Stimulated activated CD4-positive, alpha-beta T cell treated with anti-CD3 and anti-CD28 coated beads, Interleukin-12 subunit alpha, Interleukin-12 subunit beta, amount 100 ng/mL, for 48 hours (primary cell): ENCODE measurements at regions not wholly inside any gene's neighbourhood (a gene's known extent, or its start where the extent isn't known, plus 50 kb on each side); places are given as distances from the start of the nearest gene placed in this dataset.

ENCODE experiments used
- DNase-seq, 3 donors: peaks; one replicate each; pipeline ENCODE4 v3.0.0-alpha.2; 2020; ENCODE audit warnings: low read depth in 2 of 3, low spot score in 1 of 3

DNA sequence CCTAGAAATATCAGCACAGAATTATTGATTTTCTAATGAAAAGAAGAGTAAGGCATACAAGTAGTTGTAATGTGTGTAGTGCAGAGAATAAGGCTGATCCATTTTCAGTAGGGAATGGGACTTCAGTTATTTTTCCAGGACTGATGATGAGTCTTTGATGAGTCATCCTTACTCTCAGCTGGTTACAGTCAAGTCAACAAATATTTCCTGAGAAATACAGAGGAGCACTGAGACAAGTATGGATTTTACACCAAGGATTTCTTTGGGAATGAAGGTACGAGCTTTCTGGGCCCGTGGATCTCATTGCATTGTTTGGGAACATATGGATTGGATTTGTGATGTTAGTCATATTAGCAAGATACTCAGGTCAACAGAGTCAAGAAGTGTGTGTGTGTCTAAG, 502.7 kb downstream of the FGF9 start:
- no peak for DNase-seq

DNA sequence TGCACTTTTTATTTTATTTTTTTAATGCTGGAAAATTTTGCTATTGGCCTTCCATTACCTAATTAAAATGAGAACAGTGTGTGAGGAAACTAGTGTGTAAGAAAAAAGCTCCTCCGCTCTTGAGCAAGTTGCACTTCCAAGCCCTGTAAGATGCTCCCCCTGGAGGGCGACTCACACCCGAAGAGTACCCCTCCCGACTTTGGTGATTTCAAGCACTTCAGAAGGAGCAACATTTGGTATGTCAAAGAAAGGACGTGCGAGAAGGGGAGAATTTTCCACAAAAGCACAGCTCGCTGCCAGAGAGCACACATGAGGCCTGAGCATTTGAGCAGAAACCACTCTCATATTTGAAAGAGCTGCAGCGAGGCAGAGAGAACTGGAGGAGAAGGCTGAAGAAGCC, 504.4 kb downstream of the FGF9 start:
- no peak for DNase-seq

DNA sequence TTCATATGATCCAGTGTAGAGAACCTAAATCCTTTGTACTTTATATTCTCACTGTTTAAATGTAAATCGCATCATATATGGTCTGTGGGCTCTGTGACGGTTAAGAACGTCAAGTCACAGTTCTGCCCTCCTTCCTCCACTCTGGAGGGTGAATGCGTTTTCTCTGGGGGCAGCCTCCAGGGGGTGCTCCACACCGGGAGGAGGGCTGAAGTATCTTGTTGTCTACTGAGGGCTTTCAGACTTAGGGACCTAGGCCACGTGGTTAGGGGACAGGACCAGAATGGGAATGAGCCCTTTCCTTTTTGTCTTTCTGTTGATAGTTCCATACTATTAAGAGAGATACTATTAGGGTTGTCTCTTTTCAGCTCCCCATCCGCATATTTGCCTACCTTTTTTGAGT, 504.9 kb downstream of the FGF9 start:
- DNase-seq, result no peak

DNA sequence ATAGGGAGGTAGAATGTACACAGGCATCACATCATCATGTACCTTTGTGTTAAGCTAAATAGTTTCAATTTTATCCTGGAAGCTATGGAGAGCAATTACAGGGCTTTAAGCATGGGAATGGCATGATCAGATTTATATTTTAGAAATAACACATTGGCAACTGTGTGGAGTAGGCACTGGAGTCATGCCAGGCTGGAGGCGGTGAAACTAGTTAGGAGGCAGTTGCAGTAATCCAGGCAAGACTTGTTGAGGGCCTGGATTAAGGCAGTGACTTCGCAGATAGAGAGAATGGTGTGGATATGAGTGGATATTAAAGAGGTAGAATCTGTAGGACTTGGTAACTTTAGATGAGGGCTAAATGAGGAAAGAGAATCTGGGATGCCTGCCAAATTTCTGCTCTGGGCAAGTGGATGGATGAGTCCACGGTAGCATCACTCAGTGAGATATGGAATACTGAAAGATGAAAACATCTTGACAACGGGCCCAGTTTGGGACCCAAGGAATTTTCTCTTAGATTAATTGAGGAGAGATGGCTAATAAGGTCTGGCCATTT, 506.2 kb downstream of the FGF9 start:
- no peak for DNase-seq

DNA sequence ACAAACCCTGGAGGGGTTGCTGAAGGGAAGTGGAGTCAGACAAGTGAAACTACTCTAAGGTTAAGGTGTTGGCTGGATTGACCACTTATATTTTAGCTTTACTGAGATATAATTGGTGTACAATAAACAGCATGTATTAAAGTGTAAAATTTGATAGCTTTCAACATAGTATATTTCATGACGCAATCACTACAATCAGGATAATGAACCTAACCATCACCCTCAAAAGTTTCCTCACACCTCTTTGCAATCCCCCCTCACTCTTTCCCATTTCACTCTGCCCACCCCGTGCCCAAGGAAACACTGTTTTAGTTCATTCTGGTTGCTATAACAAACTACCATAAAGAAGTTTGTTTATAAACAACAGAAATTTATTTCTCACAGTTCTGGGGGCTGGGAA, 508.0 kb downstream of the FGF9 start:
- no peak for DNase-seq

DNA sequence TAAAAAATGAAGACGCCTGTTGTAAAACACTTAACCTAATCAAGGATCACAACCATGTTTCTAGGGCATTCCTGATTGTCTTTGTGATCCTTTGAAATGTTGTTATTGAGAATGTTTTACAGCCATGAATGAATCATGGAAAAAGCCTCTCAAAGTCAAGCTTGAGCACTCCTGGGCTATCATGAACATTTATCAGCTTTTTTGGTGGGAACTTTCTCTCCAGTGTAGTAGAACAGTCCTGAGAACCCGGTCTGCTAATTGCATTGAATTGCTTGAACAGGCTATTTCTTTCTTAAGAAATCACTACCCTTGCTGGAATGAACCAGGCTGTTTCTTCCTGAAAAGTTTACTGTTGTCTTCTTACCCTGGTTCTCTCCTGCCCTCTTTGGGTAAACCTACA, 516.5 kb downstream of the FGF9 start:
- no peak for DNase-seq

DNA sequence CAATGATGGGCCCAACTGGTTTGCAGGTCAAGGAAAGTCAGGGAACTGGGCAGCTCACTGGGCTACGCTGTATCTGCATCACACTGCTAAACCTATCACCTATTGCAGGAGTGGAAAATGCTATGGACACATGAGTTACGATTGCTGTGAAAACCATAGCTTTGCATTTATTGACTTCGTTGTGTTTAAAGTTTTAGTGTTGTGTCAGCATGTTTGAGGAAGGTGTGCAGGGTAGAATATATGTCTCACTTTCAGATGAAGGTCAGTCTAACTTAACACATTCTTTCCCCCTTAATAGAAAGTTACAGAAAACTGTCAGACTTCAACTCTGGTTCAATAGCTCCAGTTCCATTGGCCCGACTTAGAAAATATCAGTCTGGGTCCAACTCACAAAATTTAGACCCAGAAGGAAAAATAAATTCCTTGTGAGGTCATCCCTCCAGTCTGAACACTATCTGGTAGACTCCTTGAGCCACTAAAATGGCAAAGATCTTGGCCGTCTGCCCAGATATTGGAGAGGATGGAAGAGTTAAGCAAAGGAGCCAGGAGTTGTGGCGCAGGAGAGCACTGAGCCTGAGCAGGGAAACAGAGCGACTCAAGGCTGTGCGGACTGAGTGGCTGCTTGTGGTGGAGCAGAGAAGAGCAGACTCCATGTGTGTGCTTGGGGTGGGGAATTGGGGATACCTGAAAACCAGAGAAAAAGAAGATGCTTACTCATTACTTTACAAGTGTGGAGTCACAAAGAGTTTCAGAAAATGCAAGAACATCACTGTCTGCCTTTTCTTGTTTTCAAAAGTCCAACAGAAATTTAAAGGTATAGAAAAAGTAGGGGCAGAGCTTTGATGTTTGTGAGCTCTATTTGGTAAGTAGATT, 518.5 kb downstream of the FGF9 start:
- DNase-seq, result no peak

DNA sequence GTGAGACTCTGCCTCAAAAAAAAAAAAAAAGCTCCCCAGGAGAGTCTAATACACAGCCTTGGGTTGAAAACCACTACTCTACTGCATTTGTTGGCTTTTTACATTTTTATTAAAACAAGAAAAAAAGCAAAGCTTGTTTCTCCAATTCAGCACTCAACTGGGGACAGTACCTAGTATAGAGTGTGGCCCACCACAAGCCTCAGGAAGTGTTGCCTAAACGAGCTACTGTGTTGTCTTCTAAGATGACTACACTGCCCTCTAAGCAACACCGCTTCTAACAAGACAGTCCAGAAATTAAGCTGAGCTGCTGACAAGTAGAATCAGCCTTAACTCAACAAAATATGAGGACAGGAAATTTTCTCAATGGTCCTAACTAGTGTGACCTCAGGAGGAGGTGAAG, 522.2 kb downstream of the FGF9 start:
- DNase-seq, result no peak

DNA sequence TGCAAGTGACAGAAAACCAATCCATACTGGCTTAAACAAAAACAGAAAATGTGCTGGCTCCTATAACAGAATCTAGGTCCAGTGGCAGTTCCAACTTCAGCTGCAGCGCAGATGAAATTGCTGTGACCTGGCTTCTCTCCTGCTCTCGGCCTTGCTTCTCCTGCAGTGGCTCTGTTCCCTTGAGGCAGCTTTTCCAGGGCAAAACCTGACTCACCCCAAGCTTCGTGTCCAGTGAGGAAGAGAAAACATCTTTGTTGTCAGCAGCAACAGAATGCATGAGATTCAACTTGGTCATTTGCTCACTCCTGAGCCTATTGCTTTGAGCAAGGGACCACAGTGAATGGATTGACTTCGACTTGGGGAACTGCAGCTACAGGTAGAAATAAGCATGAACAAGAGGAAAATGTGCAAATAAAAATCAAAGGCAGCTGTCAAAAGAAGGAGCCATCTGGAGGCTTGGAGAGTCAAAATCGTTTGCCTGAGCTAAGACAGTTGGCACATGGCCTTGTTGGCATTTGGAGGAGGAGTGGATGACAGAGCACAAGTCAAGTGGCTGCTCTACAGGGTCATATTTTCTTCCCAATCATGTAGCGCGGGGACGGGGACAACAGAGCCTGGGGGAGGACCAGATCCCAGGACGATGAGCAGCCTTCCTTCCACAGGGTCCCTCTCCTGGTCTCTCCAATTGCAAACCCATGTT, 523.4 kb downstream of the FGF9 start:
- no peak for DNase-seq

DNA sequence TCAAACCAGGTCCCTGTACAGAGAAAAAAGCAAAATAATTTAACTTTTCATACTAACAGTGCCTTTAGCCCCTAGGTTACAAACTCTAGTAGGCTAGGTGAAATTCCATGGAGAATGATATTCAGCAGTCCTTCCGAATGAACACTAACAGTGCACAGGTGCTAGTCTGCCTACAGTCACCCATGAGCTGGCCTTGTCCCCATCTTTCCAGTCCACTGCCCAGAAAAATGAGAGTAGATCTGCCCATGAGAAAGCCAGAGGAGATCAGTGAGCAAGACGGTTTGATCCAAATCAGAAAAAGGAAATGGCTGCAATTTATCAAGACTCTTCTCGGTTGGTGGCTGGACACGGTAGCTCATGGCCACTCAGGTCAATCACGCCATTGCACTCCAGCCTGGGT, 524.9 kb downstream of the FGF9 start:
- DNase-seq, result no peak

DNA sequence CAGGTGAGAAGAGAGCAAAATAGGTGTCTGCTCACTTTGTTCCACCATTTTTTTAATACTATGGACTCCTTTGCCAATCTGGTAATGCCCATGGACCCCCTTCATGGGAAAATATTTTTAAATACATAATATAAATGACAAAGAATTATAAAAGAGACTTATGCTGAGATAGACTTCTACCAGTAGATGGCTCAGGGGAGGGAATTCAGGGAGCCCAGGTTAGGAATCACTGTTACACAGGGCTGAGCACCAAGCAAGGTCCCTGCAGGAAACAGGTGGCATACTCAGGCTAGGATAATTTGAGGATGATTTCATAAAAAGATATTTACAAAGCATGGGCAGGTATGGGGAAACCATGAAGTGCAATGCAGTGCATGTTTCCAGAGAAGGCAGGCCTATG, 525.9 kb downstream of the FGF9 start:
- DNase-seq, result no peak

DNA sequence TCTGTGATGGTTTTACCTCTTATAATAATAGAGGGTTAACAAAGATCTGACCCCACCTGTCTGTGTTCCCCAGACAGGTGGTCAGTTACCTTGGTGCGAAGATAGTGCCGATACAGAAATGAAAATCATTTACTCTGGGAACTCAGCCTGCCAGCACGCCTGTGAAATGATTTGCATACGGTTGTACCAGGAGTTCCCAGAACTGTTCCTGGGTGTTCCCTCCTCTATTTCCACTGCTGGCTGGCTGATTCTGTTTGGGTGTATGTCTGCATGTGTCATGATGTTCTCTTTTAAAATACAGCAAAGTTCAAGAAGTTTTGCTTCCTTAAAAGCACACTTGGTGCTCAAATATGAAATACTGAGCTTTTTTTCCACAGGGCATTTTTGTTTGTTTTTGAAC, 527.1 kb downstream of the FGF9 start:
- DNase-seq, result no peak

DNA sequence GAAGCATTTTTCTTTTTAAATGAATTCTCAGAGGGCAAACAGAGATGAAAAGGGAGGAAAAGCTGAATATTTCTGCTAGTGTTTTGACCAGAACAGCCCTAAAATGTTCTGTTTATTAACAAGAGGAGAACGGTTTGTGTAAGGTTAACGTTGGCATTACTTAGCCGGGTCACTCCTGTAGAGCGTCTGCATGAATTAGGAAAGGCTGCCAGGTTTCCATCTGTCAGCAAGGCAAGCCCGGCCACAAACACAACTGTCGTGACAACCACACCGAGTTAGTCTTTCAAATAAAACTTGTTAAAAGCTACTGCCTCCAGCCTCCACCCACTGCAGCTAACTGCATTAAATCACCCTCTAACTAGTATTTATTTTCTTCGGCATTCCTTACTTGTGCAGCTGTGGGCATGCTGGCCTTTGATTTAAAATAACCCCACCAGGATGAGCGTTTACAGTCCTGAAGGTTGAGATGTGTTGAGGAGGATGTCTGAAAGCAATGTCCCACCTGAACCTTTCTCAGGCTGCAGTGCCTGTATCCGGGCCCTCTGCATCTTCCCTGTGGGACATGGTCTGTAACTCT, 527.9 kb downstream of the FGF9 start:
- no peak for DNase-seq

DNA sequence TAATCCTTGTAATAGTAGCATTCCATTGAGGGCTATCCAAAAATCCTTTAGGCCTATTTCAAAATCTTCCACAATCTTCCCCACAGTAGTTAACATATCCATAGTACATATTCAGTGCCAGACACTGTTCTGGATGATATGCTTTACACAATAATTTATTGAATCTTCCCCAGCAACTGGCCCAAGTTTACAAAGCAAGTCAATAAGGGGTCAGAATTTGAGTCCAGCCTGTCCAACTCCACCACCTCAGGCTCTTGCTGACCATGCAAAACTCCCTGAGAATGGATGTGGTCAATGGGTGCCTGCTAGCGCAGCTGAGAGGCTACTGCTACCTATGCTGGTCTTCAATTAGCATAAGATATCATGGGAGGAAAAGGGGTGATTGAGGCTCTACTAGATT, 529.6 kb downstream of the FGF9 start:
- DNase-seq, result no peak

DNA sequence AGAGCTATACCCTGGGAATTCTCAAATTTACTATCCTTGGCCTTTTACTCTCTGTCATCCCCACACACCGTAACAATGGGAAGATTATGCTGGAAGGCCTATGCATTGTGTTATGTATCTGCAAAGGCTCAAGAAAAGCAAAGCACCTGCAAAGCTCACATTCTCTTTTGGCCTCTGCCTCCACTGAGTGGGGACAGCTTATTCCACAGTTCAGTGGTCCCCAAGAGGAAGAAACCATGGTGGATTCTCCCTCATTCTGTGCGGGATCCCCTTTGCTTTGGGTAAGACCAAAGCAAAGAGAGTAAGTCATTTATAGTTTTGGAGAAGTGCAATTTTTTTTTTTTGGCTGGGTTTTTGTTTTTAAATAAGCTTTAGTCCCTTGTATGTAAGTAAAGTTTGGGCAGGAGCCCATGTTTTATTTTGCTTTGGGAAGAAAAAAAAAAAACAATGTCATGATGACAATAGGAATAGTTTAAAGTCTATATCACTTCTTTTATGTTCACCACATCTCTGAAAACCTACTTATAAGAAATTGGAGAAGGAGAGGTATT, 530.6 kb downstream of the FGF9 start:
- DNase-seq, result no peak

DNA sequence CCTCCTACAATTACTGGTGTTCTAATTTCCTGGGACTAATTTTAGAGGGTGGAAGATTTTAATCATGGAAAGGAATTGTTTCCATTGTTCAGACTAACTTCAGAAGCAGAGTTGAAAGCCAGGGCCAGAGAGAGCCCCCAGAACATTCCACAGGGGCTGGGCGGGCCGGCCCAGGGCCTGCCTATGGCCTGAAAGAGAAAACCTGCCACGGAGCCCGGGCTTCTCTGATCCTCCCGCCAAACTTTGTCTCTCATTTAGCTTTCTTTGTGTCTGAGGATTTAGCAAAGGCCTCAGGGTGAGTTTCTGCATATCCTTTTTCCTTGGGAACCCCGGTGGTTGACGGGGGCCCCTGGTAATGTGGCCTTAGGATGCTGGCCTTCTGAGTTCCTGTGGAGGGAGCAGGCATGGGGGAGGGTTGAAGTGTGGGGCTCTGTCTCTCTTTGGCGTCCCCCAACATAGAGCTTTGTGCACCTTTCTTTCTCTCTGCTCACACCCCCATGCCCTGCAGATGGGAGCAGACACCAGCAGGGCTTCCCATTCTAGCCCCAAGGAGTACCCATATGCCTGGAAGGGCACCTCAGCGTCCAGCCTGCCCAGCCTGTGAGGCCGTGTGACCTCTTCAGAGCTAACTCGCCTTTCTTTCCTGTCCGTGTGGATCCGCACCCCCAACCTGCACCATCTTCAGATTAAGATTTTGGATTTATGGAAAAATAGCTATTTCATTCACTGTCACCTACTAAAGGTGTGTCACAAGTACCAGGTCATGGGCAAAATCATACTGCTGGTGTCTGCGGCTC, 539.5 kb downstream of the FGF9 start:
- DNase-seq, result no peak

DNA sequence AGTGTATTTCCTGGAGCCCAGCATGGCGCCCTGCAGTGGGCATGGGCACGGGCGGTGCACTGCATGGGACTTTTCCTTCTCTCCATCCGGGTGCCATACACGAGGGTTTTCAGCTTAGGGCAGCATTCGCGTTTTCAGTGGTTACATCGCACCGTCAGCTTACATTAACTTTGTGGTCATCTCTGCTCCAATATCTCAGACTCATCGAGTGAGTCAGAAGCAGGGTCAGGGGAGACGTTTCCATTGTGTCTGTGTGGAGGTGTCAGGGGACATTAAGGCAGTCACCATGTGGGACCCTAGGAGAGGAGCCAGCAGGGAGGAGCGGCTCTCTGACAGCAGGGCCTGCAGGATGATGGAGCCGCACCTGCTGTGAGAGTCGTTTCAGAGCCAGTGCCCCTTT, 541.0 kb downstream of the FGF9 start:
- DNase-seq, result no peak

DNA sequence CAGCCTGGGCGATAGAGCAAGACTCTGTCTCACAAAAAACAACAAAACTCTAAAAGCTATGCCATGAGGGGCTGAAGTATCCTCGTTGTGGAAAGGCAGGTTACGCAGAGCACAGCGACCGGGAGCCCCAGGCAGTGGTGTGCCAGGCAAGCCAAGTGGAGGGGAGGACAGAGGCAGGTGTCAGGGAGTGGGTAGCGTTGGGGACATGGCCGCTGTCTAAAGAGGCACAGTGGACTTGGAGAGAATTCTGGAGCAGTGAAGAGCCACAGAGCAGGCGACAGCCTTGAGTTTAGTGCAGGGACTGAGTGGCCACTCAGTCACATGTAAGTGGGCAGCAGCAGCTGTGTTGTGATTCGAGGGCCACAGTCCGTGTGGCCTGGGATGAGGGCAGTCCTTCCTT, 541.7 kb downstream of the FGF9 start:
- no peak for DNase-seq

DNA sequence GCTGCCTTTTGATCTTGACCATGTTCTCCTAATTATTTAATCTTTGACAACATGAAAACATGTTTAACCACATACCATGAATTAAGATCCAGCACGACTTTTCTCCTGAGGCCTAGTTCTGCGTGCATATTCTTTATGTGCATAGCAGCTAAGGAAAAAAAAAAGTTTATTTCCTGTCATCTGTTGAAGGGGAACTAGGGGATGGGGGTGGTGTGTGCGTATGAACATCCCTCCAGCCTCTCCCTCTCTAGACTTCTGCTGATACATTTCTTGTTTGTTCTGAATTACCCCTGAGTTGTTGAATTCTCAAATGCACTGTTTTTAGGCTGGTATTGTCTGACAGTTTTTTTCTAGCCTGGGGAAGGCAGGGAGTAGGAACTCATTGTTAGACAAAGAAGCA, 543.3 kb downstream of the FGF9 start:
- no peak for DNase-seq

DNA sequence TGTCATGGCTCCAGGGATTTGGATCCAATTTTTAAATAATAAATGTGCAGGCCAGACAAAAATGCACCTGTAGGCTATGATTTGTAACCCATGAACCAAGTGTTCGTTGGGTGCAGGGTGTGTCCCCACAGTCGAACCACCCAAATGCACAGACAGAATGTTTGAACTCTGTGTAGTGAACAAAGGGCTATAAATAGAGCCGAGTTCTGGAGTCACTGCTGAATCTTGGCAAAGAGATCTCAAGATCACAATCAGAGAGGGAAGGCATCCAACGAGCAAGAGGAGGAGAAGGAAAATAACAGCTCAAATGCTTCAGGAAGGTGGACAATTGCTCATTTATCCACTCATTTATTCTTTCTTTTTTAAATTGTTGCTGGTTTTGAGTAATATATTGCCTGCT, 547.9 kb downstream of the FGF9 start:
- no peak for DNase-seq

DNA sequence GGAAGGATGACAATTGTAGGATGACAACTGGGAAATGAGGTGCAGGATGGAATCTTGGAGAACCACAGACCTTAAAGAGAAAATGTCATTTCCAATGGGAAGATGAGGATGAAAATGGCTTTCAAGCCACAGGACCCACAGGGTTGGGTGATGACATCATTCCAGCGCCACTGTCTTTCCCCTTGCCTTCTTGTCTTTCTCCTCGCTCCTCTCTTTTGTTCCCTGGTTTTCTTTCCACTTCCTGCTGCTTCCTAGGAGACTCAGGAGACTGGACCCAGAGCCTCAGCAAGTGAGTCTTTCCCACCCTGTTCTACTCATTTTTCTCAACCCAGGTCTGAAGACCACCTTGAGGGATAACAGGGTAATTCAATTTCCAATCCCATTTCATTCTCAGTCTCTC, 548.8 kb downstream of the FGF9 start:
- DNase-seq, result no peak
